IMR-90 (cell line): ENCODE measurements at regions not wholly inside any gene's neighbourhood (a gene's known extent, or its start where the extent isn't known, plus 50 kb on each side); places are given as distances from the start of the nearest gene placed in this dataset.

Source experiments
- ATAC-seq: fragments of 200-7000 bp; cut with Tn5 transposase; 2 replicates; pipeline ENCODE4 v1.9.1; 2020; ENCODE audit warnings: low read depth, mild to moderate bottlenecking, moderate library complexity
- BruUV-seq: library from RNA; stranded (reverse); fragments of 400-500 nt; replicated peaks from 2 replicates; lab custom pipeline; 2021; lab: Mats Ljungman, UMichigan
- CTCF ChIA-PET: fragments of 300-600 bp; formaldehyde crosslinking; extraction: SDS; loops from one replicate; lab custom pipeline; 2021; ENCODE audit warnings: antibody characterized with exemption; lab: Yijun Ruan, JAX
- POLR2A ChIA-PET: fragments of 300-600 bp; sonication (Branson Sonifier 250); formaldehyde crosslinking; loops from one replicate; lab custom pipeline; 2022; ENCODE audit warnings: antibody characterized with exemption; ENCODE audit not compliant: unreplicated experiment; lab: Charles Lee
- DNase-seq: peaks from one replicate; pipeline ENCODE4 v3.0.0; 2013
- H2AFZ ChIP-seq: replicated peaks from 2 replicates; pipeline ENCODE3; 2013; ENCODE audit warnings: low read length, mild to moderate bottlenecking; ENCODE audit not compliant: poor library complexity
- H2AK5ac ChIP-seq: 2 replicates; pipeline ENCODE4 v1.6.1; 2013; ENCODE audit warnings: low read depth, low read length, inconsistent platforms
- H2AK9ac ChIP-seq: replicated peaks from 2 replicates; pipeline ENCODE3; 2013; ENCODE audit warnings: mild to moderate bottlenecking, low read depth, low read length, moderate library complexity; ENCODE audit not compliant: poor library complexity
- H2BK120ac ChIP-seq: 2 replicates; pipeline ENCODE4 v1.6.1; 2013; ENCODE audit warnings: low read depth, low read length, inconsistent platforms
- H2BK15ac ChIP-seq: 3 replicates; pipeline ENCODE4 v1.6.1; 2013; ENCODE audit warnings: low read depth, low read length, inconsistent platforms
- H2BK20ac ChIP-seq: 2 replicates; pipeline ENCODE4 v1.6.1; 2013; ENCODE audit warnings: low read depth, mild to moderate bottlenecking, inconsistent platforms, low read length, moderate library complexity
- H2BK5ac ChIP-seq: 2 replicates; pipeline ENCODE4 v1.6.1; 2013; ENCODE audit warnings: mild to moderate bottlenecking, low read depth, low read length, inconsistent platforms; ENCODE audit not compliant: poor library complexity, severe bottlenecking
- H3K14ac ChIP-seq: replicated peaks from 2 replicates; pipeline ENCODE4 v1.6.1; 2013; ENCODE audit warnings: low read depth, low read length, inconsistent platforms
- H3K18ac ChIP-seq: 2 replicates; pipeline ENCODE4 v1.6.1; 2013; ENCODE audit warnings: low read depth, low read length, control low read depth
- H3K23ac ChIP-seq: 2 replicates; pipeline ENCODE4 v1.6.1; 2013; ENCODE audit warnings: low read depth, low read length, inconsistent platforms
- H3K27ac ChIP-seq: 2 replicates; pipeline ENCODE4 v1.5.1; 2013; ENCODE audit warnings: mild to moderate bottlenecking, control low read depth, low read length; ENCODE audit not compliant: insufficient read depth
- H3K27me3 ChIP-seq: 2 replicates; pipeline ENCODE4 v1.6.1; 2013; ENCODE audit warnings: low read length; ENCODE audit not compliant: control insufficient read depth, insufficient read depth
- H3K36me3 ChIP-seq: 2 replicates; pipeline ENCODE4 v1.6.1; 2013; ENCODE audit warnings: low read length, mixed read lengths; ENCODE audit not compliant: control insufficient read depth, insufficient read depth
- H3K4ac ChIP-seq: 2 replicates; pipeline ENCODE4 v1.6.1; 2013; ENCODE audit warnings: low read depth, low read length, inconsistent platforms
- H3K4me1 ChIP-seq: 2 replicates; pipeline ENCODE4 v1.6.1; 2013; ENCODE audit warnings: low read length, mixed read lengths; ENCODE audit not compliant: control insufficient read depth, insufficient read depth
- H3K4me2 ChIP-seq: 2 replicates; pipeline ENCODE4 v1.6.1; 2013; ENCODE audit warnings: low read depth, mild to moderate bottlenecking, control low read depth, low read length, moderate library complexity
- H3K4me3 ChIP-seq: 2 replicates; pipeline ENCODE4 v1.5.1; 2013; ENCODE audit warnings: low read depth, mild to moderate bottlenecking, control low read depth, low read length, moderate library complexity; ENCODE audit not compliant: insufficient read depth
- H3K56ac ChIP-seq: 2 replicates; pipeline ENCODE4 v1.6.1; 2013; ENCODE audit warnings: low read length, inconsistent platforms; ENCODE audit not compliant: insufficient read depth; ENCODE audit errors: extremely low read depth
- H3K79me1 ChIP-seq, 2 experiments: 2 replicates each; pipeline ENCODE4 v1.6.1; 2013; ENCODE audit warnings: low read length in 2 of 2, inconsistent platforms in 1 of 2, low read depth in 1 of 2
- H3K9ac ChIP-seq: 2 replicates; pipeline ENCODE4 v1.6.1; 2013; ENCODE audit warnings: low read depth, low read length, control low read depth
- H3K9me1 ChIP-seq: 2 replicates; pipeline ENCODE4 v1.6.1; 2013; ENCODE audit warnings: low read length, inconsistent platforms; ENCODE audit not compliant: insufficient read depth
- H3K9me3 ChIP-seq: 2 replicates; pipeline ENCODE4 v1.6.1; 2013; ENCODE audit warnings: low read length; ENCODE audit not compliant: control insufficient read depth, insufficient read depth
- H4K20me1 ChIP-seq: 2 replicates; pipeline ENCODE4 v1.6.1; 2013; ENCODE audit warnings: low read length, inconsistent platforms; ENCODE audit not compliant: insufficient read depth
- H4K5ac ChIP-seq: 2 replicates; pipeline ENCODE4 v1.6.1; 2013; ENCODE audit warnings: mild to moderate bottlenecking, low read depth, low read length, control low read depth
- H4K8ac ChIP-seq, 2 experiments: 2 replicates each; pipeline ENCODE4 v1.6.1; 2013; ENCODE audit warnings: low read depth in 2 of 2, low read length in 2 of 2, control low read depth in 1 of 2, inconsistent platforms in 1 of 2
- H4K91ac ChIP-seq: 2 replicates; pipeline ENCODE4 v1.6.1; 2013; ENCODE audit warnings: low read depth, low read length, inconsistent platforms; ENCODE audit not compliant: insufficient read depth
- BHLHE40 ChIP-seq: fragments of 150-350 bp; IDR thresholded peaks from 2 replicates; pipeline ENCODE4 v1.6.1; 2016; ENCODE audit warnings: mild to moderate bottlenecking, low read depth, low read length
- CEBPB ChIP-seq: IDR thresholded peaks from 2 replicates; pipeline ENCODE4 v1.6.1; 2012; ENCODE audit warnings: low read depth, low read length, improper control_type of control experiment
- CHD1 ChIP-seq: IDR thresholded peaks from 2 replicates; pipeline ENCODE4 v1.6.1; 2012; ENCODE audit warnings: low read depth, low read length, improper control_type of control experiment
- FOS ChIP-seq: fragments of 150-350 bp; IDR thresholded peaks from 2 replicates; pipeline ENCODE4 v1.6.1; 2016; ENCODE audit warnings: low read depth, low read length
- MAFK ChIP-seq: IDR thresholded peaks from 2 replicates; pipeline ENCODE4 v1.6.1; 2012; ENCODE audit warnings: low read depth, low read length, improper control_type of control experiment
- MAZ ChIP-seq: IDR thresholded peaks from 2 replicates; pipeline ENCODE4 v1.6.1; 2012; ENCODE audit warnings: low read depth, mild to moderate bottlenecking, low read length, improper control_type of control experiment, moderate library complexity, borderline replicate concordance
- MXI1 ChIP-seq: IDR thresholded peaks from 2 replicates; pipeline ENCODE4 v1.6.1; 2012; ENCODE audit warnings: low read depth, mild to moderate bottlenecking, low read length, moderate library complexity, borderline replicate concordance
- NFE2L2 ChIP-seq: fragments of 150-350 bp; IDR thresholded peaks from 2 replicates; pipeline ENCODE4 v1.6.1; 2016; ENCODE audit warnings: low read depth, mild to moderate bottlenecking, low read length
- POLR2A ChIP-seq: IDR thresholded peaks from 2 replicates; pipeline ENCODE4 v1.6.1; 2012; ENCODE audit warnings: mild to moderate bottlenecking, low read depth, low read length
- RAD21 ChIP-seq: IDR thresholded peaks from 2 replicates; pipeline ENCODE4 v1.6.1; 2012; ENCODE audit warnings: low read length, improper control_type of control experiment
- RCOR1 ChIP-seq: IDR thresholded peaks from 2 replicates; pipeline ENCODE4 v1.6.1; 2012; ENCODE audit warnings: mild to moderate bottlenecking, low read length, improper control_type of control experiment; ENCODE audit not compliant: insufficient replicate concordance
- RFX5 ChIP-seq: IDR thresholded peaks from 2 replicates; pipeline ENCODE4 v1.8.0; 2012; ENCODE audit warnings: low read depth, mild to moderate bottlenecking, low read length, moderate library complexity
- SMC3 ChIP-seq: fragments of 150-350 bp; IDR thresholded peaks from 2 replicates; pipeline ENCODE4 v1.6.1; 2016; ENCODE audit warnings: low read depth, mild to moderate bottlenecking, antibody characterized with exemption, low read length, moderate library complexity
- WGBS, 2 experiments: methylation state at CpG; one replicate each; pipeline versions ENCODE4 v1.1.5 to v1.1.7; 2013; ENCODE audit warnings: missing lambda C conversion rate in 2 of 2; ENCODE audit not compliant: insufficient read length in 1 of 2; ENCODE audit errors: extremely low coverage in 2 of 2; 5-methylcytosine and 5-hydroxymethylcytosine counted together
- dilution Hi-C: fragments of 300-500 bp; cut with HindIII; formaldehyde crosslinking; loops from one replicate; pipeline ENCODE4 v1.14.3; 2018; ENCODE audit warnings: low sequenced_read_pairs; ENCODE audit not compliant: unreplicated experiment
- in situ Hi-C: fragments of 300-500 bp; cut with MboI; formaldehyde crosslinking; loops from 3 replicates; pipeline ENCODE4 v1.14.3; 2019; ENCODE audit warnings: low sequenced_read_pairs, inconsistent platforms, mixed read lengths
- intact Hi-C: fragments of 100-400 bp; cut with micrococcal nuclease; formaldehyde crosslinking; loops from 2 replicates; pipeline ENCODE4 v1.10.0; 2022
- TF ChIP-seq, protein P1 (sequence below): conservative IDR thresholded peaks from 2 replicates; pipeline ENCODE4 v1.5.1; 2012; ENCODE audit warnings: mild to moderate bottlenecking, low read depth, low read length, improper control_type of control experiment
- TF ChIP-seq, protein P2 (sequence below): fragments of 150-350 bp; IDR thresholded peaks from 2 replicates; pipeline ENCODE4 v1.6.1; 2016; ENCODE audit warnings: low read depth, mild to moderate bottlenecking, low read length, moderate library complexity, borderline replicate concordance

GRCh38 chr22:27685970-27686369, 115.6 kb downstream of the MN1 start:
- H3K27ac ChIP-seq: no peak overlapping the region
- H3K9me3 ChIP-seq: peaks cover 5% of the 10 kb centered on the region
- peak overlapping the region; percentile 16; the same call in 1 of the 2 replicates for H3K4ac ChIP-seq
- H4K91ac ChIP-seq: no peak overlapping the region
- WGBS, 2 experiments: no CpG with 5 or more reads among the region's 1 CpG
- H2BK15ac ChIP-seq: no peak overlapping the region
- dilution Hi-C loops (no loop called here), intact Hi-C loops (no loop called here), in situ Hi-C loops (no loop called here)
- H4K20me1 ChIP-seq: no peaks in the 10 kb centered on the region
- peak overlapping the region; percentile 81 for H2AFZ ChIP-seq
- no peak overlapping the region for H2BK20ac ChIP-seq
- H3K9ac ChIP-seq: no peak overlapping the region
- no peak overlapping the region for H2AK9ac ChIP-seq
- no peak overlapping the region for H2BK5ac ChIP-seq
- peaks cover 2% of the 10 kb centered on the region; the same call in 1 of the 2 replicates for H3K4me1 ChIP-seq
- peaks cover 8% of the 10 kb centered on the region for H3K27me3 ChIP-seq
- no peak overlapping the region for H3K18ac ChIP-seq
- H3K23ac ChIP-seq: no peak overlapping the region
- no peak overlapping the region for H2BK120ac ChIP-seq
- ATAC-seq (no peak), DNase-seq (no peak)
- 0 out of 2 replicates have a peak overlapping the region, but pooled peaks have one; percentile 44 for H2AK5ac ChIP-seq
- no peak overlapping the region for H4K5ac ChIP-seq
- TF ChIP-seq CHD1: no peak
- no peak for TF ChIP-seq RCOR1
- TF ChIP-seq RAD21: no peak
- TF ChIP-seq POLR2A: no peak
- no peak for TF ChIP-seq CEBPB
- no peak for TF ChIP-seq MXI1
- no peak for TF ChIP-seq SMC3
- TF ChIP-seq FOS: no peak
- no peak for TF ChIP-seq MAFK
- TF ChIP-seq NFE2L2: no peak
- TF ChIP-seq, protein P1, sequence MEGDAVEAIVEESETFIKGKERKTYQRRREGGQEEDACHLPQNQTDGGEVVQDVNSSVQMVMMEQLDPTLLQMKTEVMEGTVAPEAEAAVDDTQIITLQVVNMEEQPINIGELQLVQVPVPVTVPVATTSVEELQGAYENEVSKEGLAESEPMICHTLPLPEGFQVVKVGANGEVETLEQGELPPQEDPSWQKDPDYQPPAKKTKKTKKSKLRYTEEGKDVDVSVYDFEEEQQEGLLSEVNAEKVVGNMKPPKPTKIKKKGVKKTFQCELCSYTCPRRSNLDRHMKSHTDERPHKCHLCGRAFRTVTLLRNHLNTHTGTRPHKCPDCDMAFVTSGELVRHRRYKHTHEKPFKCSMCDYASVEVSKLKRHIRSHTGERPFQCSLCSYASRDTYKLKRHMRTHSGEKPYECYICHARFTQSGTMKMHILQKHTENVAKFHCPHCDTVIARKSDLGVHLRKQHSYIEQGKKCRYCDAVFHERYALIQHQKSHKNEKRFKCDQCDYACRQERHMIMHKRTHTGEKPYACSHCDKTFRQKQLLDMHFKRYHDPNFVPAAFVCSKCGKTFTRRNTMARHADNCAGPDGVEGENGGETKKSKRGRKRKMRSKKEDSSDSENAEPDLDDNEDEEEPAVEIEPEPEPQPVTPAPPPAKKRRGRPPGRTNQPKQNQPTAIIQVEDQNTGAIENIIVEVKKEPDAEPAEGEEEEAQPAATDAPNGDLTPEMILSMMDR: no peak
- no peak for TF ChIP-seq BHLHE40
- TF ChIP-seq MAZ: no peak
- TF ChIP-seq, protein P2, sequence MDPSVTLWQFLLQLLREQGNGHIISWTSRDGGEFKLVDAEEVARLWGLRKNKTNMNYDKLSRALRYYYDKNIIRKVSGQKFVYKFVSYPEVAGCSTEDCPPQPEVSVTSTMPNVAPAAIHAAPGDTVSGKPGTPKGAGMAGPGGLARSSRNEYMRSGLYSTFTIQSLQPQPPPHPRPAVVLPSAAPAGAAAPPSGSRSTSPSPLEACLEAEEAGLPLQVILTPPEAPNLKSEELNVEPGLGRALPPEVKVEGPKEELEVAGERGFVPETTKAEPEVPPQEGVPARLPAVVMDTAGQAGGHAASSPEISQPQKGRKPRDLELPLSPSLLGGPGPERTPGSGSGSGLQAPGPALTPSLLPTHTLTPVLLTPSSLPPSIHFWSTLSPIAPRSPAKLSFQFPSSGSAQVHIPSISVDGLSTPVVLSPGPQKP: no peak
- TF ChIP-seq RFX5: no peak
- H4K8ac ChIP-seq: no peak overlapping the region
- H3K36me3 ChIP-seq: no peaks in the 10 kb centered on the region
- H3K9me1 ChIP-seq: 0 out of 2 replicates have a peak, but pooled peaks cover 3% of the 10 kb centered on the region
- H3K14ac ChIP-seq: no peak overlapping the region
- ChIA-PET POLR2A (no interaction called here), CTCF (no interaction called here)
- no TSS peak for BruUV-seq
- H3K56ac ChIP-seq: no peak overlapping the region
- H3K4me2 ChIP-seq: no peak overlapping the region
- no peak overlapping the region for H3K4me3 ChIP-seq
- H3K79me1 ChIP-seq: no peaks in the 10 kb centered on the region
